NCI-H510A (cell line): ENCODE measurements at regions not wholly inside any gene's neighbourhood (a gene's known extent, or its start where the extent isn't known, plus 50 kb on each side); places are given as distances from the start of the nearest gene placed in this dataset.
"Not testable (repeated sequence)": the region's sequence is repeated elsewhere in the genome, so short reads cannot be mapped to it uniquely, and the experiment has no call there.

Experiments
- DNase-seq: peaks from one replicate; lab custom pipeline; 2025; lab: John Stamatoyannopoulos, UW

- DNase-seq = no peak
These were observed 1236.5 kb upstream of the TENM3 start for GRCh38 chr4:181006499-181007260.

GRCh38 chr4:181007751-181008150 is 1235.5 kb upstream of the TENM3 start:
- DNase-seq = no peak

- no peak for DNase-seq
These were observed 1235.0 kb upstream of the TENM3 start for GRCh38 chr4:181008164-181008563.

GRCh38 chr4:181013162-181013561 is 1230.0 kb upstream of the TENM3 start:
- no peak for DNase-seq

GRCh38 chr4:181017038-181017437 is 1226.2 kb upstream of the TENM3 start:
- no peak for DNase-seq

- no peak for DNase-seq
These were observed 1224.7 kb upstream of the TENM3 start for GRCh38 chr4:181018472-181018871.

GRCh38 chr4:181018913-181019312 is 1224.3 kb upstream of the TENM3 start:
- no peak for DNase-seq

GRCh38 chr4:181020456-181020855 is 1222.7 kb upstream of the TENM3 start:
- DNase-seq = no peak

- no peak for DNase-seq
These were observed 1222.0 kb upstream of the TENM3 start for GRCh38 chr4:181021213-181021612.

- DNase-seq = not testable (repeated sequence)
These were observed 1212.9 kb upstream of the TENM3 start for GRCh38 chr4:181030135-181030921.

- DNase-seq = no peak
These were observed 1212.2 kb upstream of the TENM3 start for GRCh38 chr4:181030961-181031360.

- no peak for DNase-seq
These were observed 1199.7 kb upstream of the TENM3 start for GRCh38 chr4:181043486-181043885.

- DNase-seq = no peak
These were observed 1196.4 kb upstream of the TENM3 start for GRCh38 chr4:181046809-181047208.

GRCh38 chr4:181051931-181052330 is 1191.3 kb upstream of the TENM3 start:
- DNase-seq = no peak

- no peak for DNase-seq
These were observed 1181.4 kb upstream of the TENM3 start for GRCh38 chr4:181061787-181062186.

- DNase-seq = no peak
These were observed 1180.0 kb upstream of the TENM3 start for GRCh38 chr4:181063212-181063611.

GRCh38 chr4:181077341-181077740 is 1165.9 kb upstream of the TENM3 start:
- DNase-seq = no peak

- no peak for DNase-seq
These were observed 1165.0 kb upstream of the TENM3 start for GRCh38 chr4:181078196-181078595.

- no peak for DNase-seq
These were observed 1159.3 kb upstream of the TENM3 start for GRCh38 chr4:181083757-181084361.

GRCh38 chr4:181085557-181085956 is 1157.6 kb upstream of the TENM3 start:
- no peak for DNase-seq

- no peak for DNase-seq
These were observed 1137.7 kb upstream of the TENM3 start for GRCh38 chr4:181105487-181105886.

GRCh38 chr4:181106398-181106797 is 1136.8 kb upstream of the TENM3 start:
- no peak for DNase-seq

- no peak for DNase-seq
These were observed 1135.0 kb upstream of the TENM3 start for GRCh38 chr4:181108237-181108636.
